NOMO-1 treated with dmso at 0.1 percent for 144 hours (cell line): ENCODE measurements at regions not wholly inside any gene's neighbourhood (a gene's known extent, or its start where the extent isn't known, plus 50 kb on each side); places are given as distances from the start of the nearest gene placed in this dataset.

ENCODE experiments used
- DNase-seq: peaks from one replicate; lab custom pipeline; 2025; ENCODE audit not compliant: unreplicated experiment; lab: John Stamatoyannopoulos, UW

- no peak for DNase-seq
These were observed 804.6 kb upstream of the COX7C start for GRCh38 chr5:85813146-85813545.

GRCh38 chr5:85814596-85814995 lies 803.1 kb upstream of the COX7C start:
- DNase-seq, result no peak

GRCh38 chr5:85823462-85824426 lies 794.0 kb upstream of the COX7C start:
- no peak for DNase-seq

- DNase-seq, result no peak
These were observed 779.0 kb upstream of the COX7C start for GRCh38 chr5:85838781-85839180.

GRCh38 chr5:85841653-85842052 lies 776.1 kb upstream of the COX7C start:
- no peak for DNase-seq

GRCh38 chr5:85843535-85843934 lies 774.2 kb upstream of the COX7C start:
- no peak for DNase-seq

GRCh38 chr5:85849411-85849810 lies 768.3 kb upstream of the COX7C start:
- DNase-seq, result no peak

- no peak for DNase-seq
These were observed 752.4 kb upstream of the COX7C start for GRCh38 chr5:85865296-85865695.

- DNase-seq, result no peak
These were observed 749.7 kb upstream of the COX7C start for GRCh38 chr5:85868070-85868469.

- no peak for DNase-seq
These were observed 723.7 kb upstream of the COX7C start for GRCh38 chr5:85893996-85894395.

GRCh38 chr5:85896514-85896913 lies 721.2 kb upstream of the COX7C start:
- no peak for DNase-seq

GRCh38 chr5:85906460-85906859 lies 711.3 kb upstream of the COX7C start:
- DNase-seq, result no peak

- no peak for DNase-seq
These were observed 707.4 kb upstream of the COX7C start for GRCh38 chr5:85910335-85910734.

GRCh38 chr5:85920984-85921383 lies 696.8 kb upstream of the COX7C start:
- no peak for DNase-seq

GRCh38 chr5:85921590-85921989 lies 696.2 kb upstream of the COX7C start:
- DNase-seq, result no peak

- no peak for DNase-seq
These were observed 690.1 kb upstream of the COX7C start for GRCh38 chr5:85927632-85928031.

GRCh38 chr5:85929713-85930112 lies 688.0 kb upstream of the COX7C start:
- DNase-seq, result no peak

GRCh38 chr5:85931220-85931619 lies 686.5 kb upstream of the COX7C start:
- DNase-seq, result no peak

GRCh38 chr5:85938201-85938600 lies 679.5 kb upstream of the COX7C start:
- DNase-seq, result no peak

GRCh38 chr5:85951707-85952210 lies 666.0 kb upstream of the COX7C start:
- DNase-seq, result no peak

GRCh38 chr5:85952680-85953079 lies 665.1 kb upstream of the COX7C start:
- DNase-seq, result no peak

- no peak for DNase-seq
These were observed 650.1 kb upstream of the COX7C start for GRCh38 chr5:85967681-85968080.

GRCh38 chr5:85972539-85972938 lies 645.2 kb upstream of the COX7C start:
- no peak for DNase-seq
